A549 (cell line): ENCODE measurements at regions not wholly inside any gene's neighbourhood (a gene's known extent, or its start where the extent isn't known, plus 50 kb on each side); places are given as distances from the start of the nearest gene placed in this dataset.

Source experiments
- CBX2 ChIP-seq: fragments of 200-600 bp; sonication (generic); IDR thresholded peaks from 2 replicates; pipeline ENCODE4 v1.6.1; 2016; ENCODE audit warnings: low read depth, mild to moderate bottlenecking, borderline replicate concordance
- CHD2 ChIP-seq: fragments of 150-350 bp; IDR thresholded peaks from 2 replicates; pipeline ENCODE4 v1.6.1; 2014; ENCODE audit warnings: low read length; ENCODE audit not compliant: partially characterized antibody
- EP300 ChIP-seq, 2 experiments: fragments of >200 bp; sonication (Bioruptor Twin); formaldehyde crosslinking; IDR thresholded peaks; 2 replicates in 1 of 2; 3 replicates in 1 of 2; pipeline ENCODE4 v1.6.1; 2016 to 2017
- ESRRA ChIP-seq: fragments of 150-350 bp; IDR thresholded peaks from 2 replicates; pipeline ENCODE4 v1.6.1; 2014; ENCODE audit warnings: mild to moderate bottlenecking, low read length, borderline replicate concordance
- POLR2A ChIP-seq: IDR thresholded peaks from 2 replicates; pipeline ENCODE4 v1.6.1; 2012; ENCODE audit warnings: mild to moderate bottlenecking, low read length
- RCOR1 ChIP-seq: fragments of 150-350 bp; IDR thresholded peaks from 2 replicates; pipeline ENCODE4 v1.6.1; 2014; ENCODE audit warnings: antibody characterized with exemption, low read length, low read depth
- REST ChIP-seq: fragments of 200-600 bp; sonication (generic); IDR thresholded peaks from 2 replicates; pipeline ENCODE4 v1.6.1; 2016; ENCODE audit warnings: antibody characterized with exemption, mild to moderate bottlenecking, moderate library complexity
- ZSCAN20 ChIP-seq: fragments of 250-450 bp; sonication (Bioruptor Pico); IDR thresholded peaks from 2 replicates; pipeline ENCODE4 v1.8.0; 2022; ENCODE audit warnings: mild to moderate bottlenecking, moderate library complexity
- TF ChIP-seq, protein P1 (sequence below): fragments of >200 bp; sonication (Bioruptor Twin); formaldehyde crosslinking; IDR thresholded peaks from 3 replicates; pipeline ENCODE4 v1.5.1; 2016
- TF ChIP-seq, protein P2 (sequence below): IDR thresholded peaks from 2 replicates; pipeline ENCODE4 v1.6.1; 2012
- TF ChIP-seq, protein P3 (sequence below): fragments of 450-650 bp; IDR thresholded peaks from 2 replicates; pipeline ENCODE4 v1.6.1; 2014; ENCODE audit warnings: antibody characterized with exemption
- TF ChIP-seq, protein P4 (sequence below): fragments of 250-450 bp; sonication (Bioruptor Pico); IDR thresholded peaks from 2 replicates; pipeline ENCODE4 v1.5.0; 2020; ENCODE audit warnings: low read depth, mild to moderate bottlenecking, moderate library complexity

DNA sequence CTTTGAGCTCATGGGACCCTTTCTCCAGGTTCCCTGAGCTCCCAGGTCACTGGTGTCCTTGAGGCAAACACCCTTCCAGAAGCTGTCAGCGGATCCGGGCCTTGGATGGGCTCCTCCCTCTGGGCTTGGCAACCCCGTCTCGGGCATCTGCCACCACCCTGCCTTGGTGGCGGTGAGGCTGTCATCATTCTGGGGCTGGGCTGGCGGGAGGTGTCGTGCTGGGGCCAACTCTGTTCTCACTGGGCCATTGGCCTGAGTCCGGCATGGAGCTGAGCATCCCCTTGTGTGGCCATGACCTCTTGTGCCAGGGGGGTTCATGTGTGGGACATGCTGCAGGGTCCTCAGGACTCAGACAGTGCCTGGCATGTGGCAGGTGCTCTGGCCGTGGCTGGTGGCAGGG is 197.6 kb downstream of the LAT start:
- TF ChIP-seq, protein P1, sequence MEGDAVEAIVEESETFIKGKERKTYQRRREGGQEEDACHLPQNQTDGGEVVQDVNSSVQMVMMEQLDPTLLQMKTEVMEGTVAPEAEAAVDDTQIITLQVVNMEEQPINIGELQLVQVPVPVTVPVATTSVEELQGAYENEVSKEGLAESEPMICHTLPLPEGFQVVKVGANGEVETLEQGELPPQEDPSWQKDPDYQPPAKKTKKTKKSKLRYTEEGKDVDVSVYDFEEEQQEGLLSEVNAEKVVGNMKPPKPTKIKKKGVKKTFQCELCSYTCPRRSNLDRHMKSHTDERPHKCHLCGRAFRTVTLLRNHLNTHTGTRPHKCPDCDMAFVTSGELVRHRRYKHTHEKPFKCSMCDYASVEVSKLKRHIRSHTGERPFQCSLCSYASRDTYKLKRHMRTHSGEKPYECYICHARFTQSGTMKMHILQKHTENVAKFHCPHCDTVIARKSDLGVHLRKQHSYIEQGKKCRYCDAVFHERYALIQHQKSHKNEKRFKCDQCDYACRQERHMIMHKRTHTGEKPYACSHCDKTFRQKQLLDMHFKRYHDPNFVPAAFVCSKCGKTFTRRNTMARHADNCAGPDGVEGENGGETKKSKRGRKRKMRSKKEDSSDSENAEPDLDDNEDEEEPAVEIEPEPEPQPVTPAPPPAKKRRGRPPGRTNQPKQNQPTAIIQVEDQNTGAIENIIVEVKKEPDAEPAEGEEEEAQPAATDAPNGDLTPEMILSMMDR = no peak
- TF ChIP-seq ZSCAN20 (CRISPR knock-in tag) = no peak
- TF ChIP-seq ESRRA = no peak
- TF ChIP-seq REST = no peak
- TF ChIP-seq CBX2 = no peak
- TF ChIP-seq EP300 (IDR thresholded peaks at IDR 0.05) = no peak
- TF ChIP-seq, protein P2, sequence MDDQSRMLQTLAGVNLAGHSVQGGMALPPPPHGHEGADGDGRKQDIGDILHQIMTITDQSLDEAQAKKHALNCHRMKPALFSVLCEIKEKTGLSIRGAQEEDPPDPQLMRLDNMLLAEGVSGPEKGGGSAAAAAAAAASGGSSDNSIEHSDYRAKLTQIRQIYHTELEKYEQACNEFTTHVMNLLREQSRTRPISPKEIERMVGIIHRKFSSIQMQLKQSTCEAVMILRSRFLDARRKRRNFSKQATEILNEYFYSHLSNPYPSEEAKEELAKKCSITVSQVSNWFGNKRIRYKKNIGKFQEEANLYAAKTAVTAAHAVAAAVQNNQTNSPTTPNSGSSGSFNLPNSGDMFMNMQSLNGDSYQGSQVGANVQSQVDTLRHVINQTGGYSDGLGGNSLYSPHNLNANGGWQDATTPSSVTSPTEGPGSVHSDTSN = no peak
- TF ChIP-seq, protein P3, sequence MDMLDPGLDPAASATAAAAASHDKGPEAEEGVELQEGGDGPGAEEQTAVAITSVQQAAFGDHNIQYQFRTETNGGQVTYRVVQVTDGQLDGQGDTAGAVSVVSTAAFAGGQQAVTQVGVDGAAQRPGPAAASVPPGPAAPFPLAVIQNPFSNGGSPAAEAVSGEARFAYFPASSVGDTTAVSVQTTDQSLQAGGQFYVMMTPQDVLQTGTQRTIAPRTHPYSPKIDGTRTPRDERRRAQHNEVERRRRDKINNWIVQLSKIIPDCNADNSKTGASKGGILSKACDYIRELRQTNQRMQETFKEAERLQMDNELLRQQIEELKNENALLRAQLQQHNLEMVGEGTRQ = no peak
- TF ChIP-seq, protein P4, sequence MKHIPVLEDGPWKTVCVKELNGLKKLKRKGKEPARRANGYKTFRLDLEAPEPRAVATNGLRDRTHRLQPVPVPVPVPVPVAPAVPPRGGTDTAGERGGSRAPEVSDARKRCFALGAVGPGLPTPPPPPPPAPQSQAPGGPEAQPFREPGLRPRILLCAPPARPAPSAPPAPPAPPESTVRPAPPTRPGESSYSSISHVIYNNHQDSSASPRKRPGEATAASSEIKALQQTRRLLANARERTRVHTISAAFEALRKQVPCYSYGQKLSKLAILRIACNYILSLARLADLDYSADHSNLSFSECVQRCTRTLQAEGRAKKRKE (CRISPR knock-in tag) = no peak
- TF ChIP-seq POLR2A = no peak
- TF ChIP-seq RCOR1 = no peak
- no peak for TF ChIP-seq CHD2
